ENCODE measurements at regions not wholly inside any gene's neighbourhood (a gene's known extent, or its start where the extent isn't known, plus 50 kb on each side); places are given as distances from the start of the nearest gene placed in this dataset.

- DNase-seq (ENCODE audit: low read depth): no peak
Measured at GRCh38 chr13:74045583-74045982, 88.6 kb downstream of the KLF12 start.

- DNase-seq (ENCODE audit: low read depth): no peak
Measured at GRCh38 chr13:74043237-74043636, 91.0 kb downstream of the KLF12 start.

- DNase-seq (ENCODE audit: low read depth): peak; percentile 34
Measured at GRCh38 chr13:74040200-74040599, 94.0 kb downstream of the KLF12 start.

- no peak for DNase-seq (ENCODE audit: low read depth)
Measured at GRCh38 chr13:74039667-74040066, 94.5 kb downstream of the KLF12 start.

- no peak for DNase-seq (ENCODE audit: low read depth)
Measured at GRCh38 chr13:74039154-74039553, 95.0 kb downstream of the KLF12 start.

GRCh38 chr13:74037762-74038161, 96.4 kb downstream of the KLF12 start:
- no peak for DNase-seq (ENCODE audit: low read depth)

- no peak for DNase-seq (ENCODE audit: low read depth)
Measured at GRCh38 chr13:74036373-74036772, 97.8 kb downstream of the KLF12 start.

GRCh38 chr13:74035896-74036295, 98.3 kb downstream of the KLF12 start:
- no peak for DNase-seq (ENCODE audit: low read depth)

- no peak for DNase-seq (ENCODE audit: low read depth)
Measured at GRCh38 chr13:74032325-74032724, 101.9 kb downstream of the KLF12 start.

- no peak for DNase-seq (ENCODE audit: low read depth)
Measured at GRCh38 chr13:74027161-74027779, 106.9 kb downstream of the KLF12 start.

- DNase-seq (ENCODE audit: low read depth): no peak
Measured at GRCh38 chr13:74026753-74027152, 107.5 kb downstream of the KLF12 start.

GRCh38 chr13:74025369-74025768, 108.8 kb downstream of the KLF12 start:
- DNase-seq (ENCODE audit: low read depth): no peak

GRCh38 chr13:74024856-74025255, 109.3 kb downstream of the KLF12 start:
- DNase-seq (ENCODE audit: low read depth): no peak

- no peak for DNase-seq (ENCODE audit: low read depth)
Measured at GRCh38 chr13:74024314-74024713, 109.9 kb downstream of the KLF12 start.

GRCh38 chr13:74023484-74023883, 110.7 kb downstream of the KLF12 start:
- no peak for DNase-seq (ENCODE audit: low read depth)

GRCh38 chr13:74021505-74021904, 112.7 kb downstream of the KLF12 start:
- DNase-seq (ENCODE audit: low read depth): no peak

GRCh38 chr13:74018062-74018431, 116.2 kb downstream of the KLF12 start:
- DNase-seq (ENCODE audit: low read depth): no peak

- DNase-seq (ENCODE audit: low read depth): no peak
Measured at GRCh38 chr13:74017301-74018061, 116.7 kb downstream of the KLF12 start.

- peak; percentile 26 for DNase-seq (ENCODE audit: low read depth)
Measured at GRCh38 chr13:74015137-74015536, 119.1 kb downstream of the KLF12 start.

GRCh38 chr13:74009100-74009668, 125.0 kb downstream of the KLF12 start:
- DNase-seq (ENCODE audit: low read depth): no peak

GRCh38 chr13:74006666-74007065, 127.5 kb downstream of the KLF12 start:
- DNase-seq (ENCODE audit: low read depth): no peak

GRCh38 chr13:74005320-74006157, 128.7 kb downstream of the KLF12 start:
- no peak for DNase-seq (ENCODE audit: low read depth)
